ENCODE measurements at regions not wholly inside any gene's neighbourhood (a gene's known extent, or its start where the extent isn't known, plus 50 kb on each side); places are given as distances from the start of the nearest gene placed in this dataset.

DNA sequence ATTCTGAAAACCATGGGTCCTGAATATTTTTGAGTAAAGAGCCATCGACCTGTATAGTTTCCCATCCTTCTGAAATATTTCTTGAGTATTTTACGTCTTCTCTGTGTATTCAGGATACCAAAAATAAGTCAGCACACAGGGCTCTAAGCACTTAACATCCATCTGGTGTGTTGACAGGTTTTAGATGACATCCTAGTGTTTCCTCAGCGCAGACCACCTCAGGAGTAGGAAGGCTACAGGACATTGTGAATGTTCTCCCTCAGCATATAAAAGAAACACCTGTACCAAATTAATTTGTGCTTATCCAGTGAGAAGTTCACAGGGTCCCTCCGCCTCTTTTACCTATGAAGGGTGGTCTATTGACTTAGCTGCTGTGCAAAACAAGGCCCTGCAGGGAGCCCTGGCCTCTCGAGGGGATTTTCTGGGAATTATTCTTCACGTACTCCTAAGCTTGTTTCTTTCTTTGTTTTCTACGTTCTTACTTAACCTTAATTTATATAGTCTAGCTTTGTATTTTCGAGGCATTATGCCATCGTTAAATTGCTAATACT is 241.8 kb downstream of the FBXO8 start:
- TF ChIP-seq REST (IDR thresholded peaks at IDR 0.05; ENCODE audit: insufficient read depth in 1 of 2, low read depth in 2 of 2, low read length in 2 of 2) (no peak), SIN3A (IDR thresholded peaks at IDR 0.05; ENCODE audit: borderline replicate concordance, insufficient read depth, low read length) (no peak), TAF1 (IDR thresholded peaks at IDR 0.05; ENCODE audit: borderline replicate concordance, insufficient read depth, low read length) (no peak), POLR2AphosphoS5 (IDR thresholded peaks at IDR 0.05; ENCODE audit: low read depth, low read length) (no peak), FOXP2 (optimal IDR thresholded peaks at IDR 0.05; ENCODE audit: borderline replicate concordance, extremely low read depth, extremely low read length, insufficient read depth) (no peak)

Measured in PFSK-1 (cell line).